SK-N-SH (cell line): ENCODE measurements at regions not wholly inside any gene's neighbourhood (a gene's known extent, or its start where the extent isn't known, plus 50 kb on each side); places are given as distances from the start of the nearest gene placed in this dataset.

Experiments
- CTCF ChIA-PET: fragments of 300-600, 350-600 bp; formaldehyde crosslinking; extraction: SDS; loops from one replicate; lab custom pipeline; 2021; lab: Yijun Ruan, JAX
- POLR2A ChIA-PET: fragments of 350-600 bp; sonication (Branson Sonifier 250); formaldehyde crosslinking; extraction: SDS; loops from one replicate; lab custom pipeline; 2020; ENCODE audit warnings: antibody characterized with exemption, inconsistent platforms; lab: Yijun Ruan, JAX
- DNase-seq: peaks from one replicate; pipeline ENCODE4 v3.0.0; 2012
- H2AFZ ChIP-seq: fragments of 200-600 bp; sonication (generic); 2 replicates; pipeline ENCODE4 v1.8.1; 2016; ENCODE audit warnings: antibody characterized with exemption, mild to moderate bottlenecking, low read depth
- H3F3A ChIP-seq: fragments of 200-600 bp; sonication (generic); replicated peaks from 2 replicates; pipeline ENCODE3; 2016; ENCODE audit warnings: antibody characterized with exemption, mild to moderate bottlenecking; ENCODE audit not compliant: insufficient read depth
- H3K27ac ChIP-seq, 2 experiments: fragments of 200-500 bp in 1 of 2; fragments of 200-600 bp in 1 of 2; sonication (Bioruptor generic) in 1 of 2; sonication (generic), shearing (Covaris generic) in 1 of 2; 2 replicates each; pipeline versions ENCODE4 v1.5.1 to v1.6.1; 2014 to 2016; ENCODE audit warnings: low read depth in 2 of 2, inconsistent platforms in 1 of 2, low read length in 1 of 2, mild to moderate bottlenecking in 1 of 2, mixed read lengths in 1 of 2
- H3K27me3 ChIP-seq: fragments of 200-600 bp; sonication (generic), shearing (Covaris generic); 2 replicates; pipeline ENCODE4 v1.6.1; 2016; ENCODE audit warnings: mixed run types; ENCODE audit not compliant: insufficient read depth
- H3K36me3 ChIP-seq, 2 experiments: fragments of 200-500 bp in 1 of 2; fragments of 200-600 bp in 1 of 2; sonication (Bioruptor generic) in 1 of 2; sonication (generic) in 1 of 2; replicated peaks in 1 of 2; 2 replicates each; pipeline versions ENCODE3 to v1.5.1; 2014 to 2016; ENCODE audit warnings: low read length in 1 of 2, mild to moderate bottlenecking in 1 of 2; ENCODE audit not compliant: insufficient read depth in 2 of 2, control insufficient read depth in 1 of 2
- H3K4me1 ChIP-seq, 2 experiments: fragments of 200-500 bp in 1 of 2; fragments of 200-600 bp in 1 of 2; sonication (Bioruptor generic) in 1 of 2; sonication (generic), shearing (Covaris generic) in 1 of 2; 2 replicates each; pipeline versions ENCODE4 v1.5.1 to v1.6.1; 2014 to 2016; ENCODE audit warnings: low read depth in 1 of 2, low read length in 1 of 2, mixed run types in 1 of 2; ENCODE audit not compliant: insufficient read depth in 2 of 2, control insufficient read depth in 1 of 2
- H3K4me2 ChIP-seq: fragments of 200-600 bp; sonication (generic), shearing (Covaris generic); 2 replicates; pipeline ENCODE4 v1.6.1; 2017; ENCODE audit warnings: mixed run types
- H3K4me3 ChIP-seq, 2 experiments: fragments of 200-500 bp in 1 of 2; fragments of 200-600 bp in 1 of 2; sonication (Bioruptor generic) in 1 of 2; sonication (generic), shearing (Covaris generic) in 1 of 2; 2 replicates each; pipeline versions ENCODE4 v1.5.1 to v1.8.1; 2014 to 2016; ENCODE audit warnings: low read depth in 2 of 2, inconsistent platforms in 1 of 2, low read length in 1 of 2, mild to moderate bottlenecking in 1 of 2, mixed read lengths in 1 of 2, moderate library complexity in 1 of 2
- H3K79me2 ChIP-seq: fragments of 200-600 bp; sonication (generic); 2 replicates; pipeline ENCODE4 v1.8.1; 2017; ENCODE audit warnings: mild to moderate bottlenecking; ENCODE audit not compliant: insufficient read depth
- H3K9ac ChIP-seq: fragments of 200-600 bp; sonication (generic); 2 replicates; pipeline ENCODE4 v1.6.1; 2017; ENCODE audit warnings: mixed run types
- H3K9me2 ChIP-seq: fragments of 200-600 bp; sonication (generic); 2 replicates; pipeline ENCODE4 v1.6.1; 2017; ENCODE audit warnings: mixed run types
- H3K9me3 ChIP-seq: fragments of 200-600 bp; sonication (generic); 2 replicates; pipeline ENCODE4 v1.6.1; 2017; ENCODE audit warnings: mixed run types, mild to moderate bottlenecking, moderate library complexity
- H4K20me1 ChIP-seq: fragments of 200-600 bp; sonication (generic); 2 replicates; pipeline ENCODE4 v1.6.1; 2017; ENCODE audit warnings: mild to moderate bottlenecking, mixed run types; ENCODE audit not compliant: insufficient read depth
- CHD2 ChIP-seq: fragments of 150-350 bp; IDR thresholded peaks from 2 replicates; pipeline ENCODE4 v1.6.1; 2018; ENCODE audit warnings: low read length; ENCODE audit not compliant: partially characterized antibody
- ELF1 ChIP-seq: IDR thresholded peaks from 2 replicates; pipeline ENCODE4 v1.4.0; 2012
- EP300 ChIP-seq, 2 experiments: IDR thresholded peaks; 2 replicates each; pipeline versions ENCODE4 v1.4.0 to v1.6.1; 2012; ENCODE audit warnings: borderline replicate concordance in 1 of 2, low read depth in 1 of 2, low read length in 1 of 2
- EZH2phosphoT487 ChIP-seq: fragments of 200-600 bp; sonication (generic); IDR thresholded peaks from 2 replicates; pipeline ENCODE4 v1.6.1; 2017; ENCODE audit warnings: low read depth, mixed run types, mild to moderate bottlenecking, antibody characterized with exemption, moderate library complexity, borderline replicate concordance
- FOSL2 ChIP-seq: IDR thresholded peaks from 2 replicates; pipeline ENCODE4 v1.4.0; 2012; ENCODE audit warnings: low read depth, mild to moderate bottlenecking, moderate library complexity, borderline replicate concordance
- FOXJ3 ChIP-seq: sonication (generic); formaldehyde crosslinking; IDR thresholded peaks from 2 replicates; pipeline ENCODE4 v1.5.1; 2020; ENCODE audit warnings: mild to moderate bottlenecking, missing genetic modification reagents
- FOXM1 ChIP-seq: IDR thresholded peaks from 2 replicates; pipeline ENCODE4 v1.4.0; 2012; ENCODE audit warnings: low read depth, mild to moderate bottlenecking
- GATA2 ChIP-seq: sonication (generic); formaldehyde crosslinking; IDR thresholded peaks from 2 replicates; pipeline ENCODE4 v1.5.0; 2020; ENCODE audit warnings: mild to moderate bottlenecking, missing genetic modification reagents
- JUND ChIP-seq: IDR thresholded peaks from 2 replicates; pipeline ENCODE4 v1.4.0; 2012
- MAX ChIP-seq: IDR thresholded peaks from 2 replicates; pipeline ENCODE4 v1.4.0; 2012; ENCODE audit warnings: low read depth
- MXI1 ChIP-seq: IDR thresholded peaks from 2 replicates; pipeline ENCODE4 v1.6.1; 2012; ENCODE audit warnings: mild to moderate bottlenecking, low read depth, low read length, improper control_type of control experiment
- NRF1 ChIP-seq: IDR thresholded peaks from 2 replicates; pipeline ENCODE4 v1.6.1; 2012; ENCODE audit warnings: low read depth, mild to moderate bottlenecking, low read length
- POLR2AphosphoS5 ChIP-seq: IDR thresholded peaks from 2 replicates; pipeline ENCODE4 v1.6.1; 2012; ENCODE audit warnings: low read depth, low read length
- RCOR1 ChIP-seq: fragments of 150-350 bp; IDR thresholded peaks from 2 replicates; pipeline ENCODE4 v1.6.1; 2017; ENCODE audit warnings: antibody characterized with exemption, low read length
- RFX5 ChIP-seq: IDR thresholded peaks from 2 replicates; pipeline ENCODE4 v1.6.1; 2012; ENCODE audit warnings: mild to moderate bottlenecking, improper control_type of control experiment, low read length
- RXRA ChIP-seq: IDR thresholded peaks from 2 replicates; pipeline ENCODE4 v1.4.0; 2012; ENCODE audit warnings: low read depth, mild to moderate bottlenecking, borderline replicate concordance
- SMC3 ChIP-seq: IDR thresholded peaks from 2 replicates; pipeline ENCODE4 v1.6.1; 2012; ENCODE audit warnings: low read depth, low read length, improper control_type of control experiment
- YY1 ChIP-seq: IDR thresholded peaks from 2 replicates; pipeline ENCODE4 v1.4.0; 2012; ENCODE audit warnings: low read depth, mild to moderate bottlenecking
- ZBTB33 ChIP-seq: IDR thresholded peaks from 2 replicates; pipeline ENCODE4 v1.4.0; 2012; ENCODE audit warnings: low read depth, borderline replicate concordance
- WGBS: methylation state at CpG from one replicate; pipeline ENCODE4 v1.1.6; 2017; ENCODE audit warnings: low lambda C conversion rate; 5-methylcytosine and 5-hydroxymethylcytosine counted together
- TF ChIP-seq, protein P1 (sequence below): fragments of 200-600 bp; sonication (generic); IDR thresholded peaks from 2 replicates; pipeline ENCODE4 v1.6.1; 2017; ENCODE audit warnings: antibody characterized with exemption, mild to moderate bottlenecking, moderate library complexity
- TF ChIP-seq, protein P2 (sequence below): fragments of 150-350 bp; IDR thresholded peaks from 2 replicates; pipeline ENCODE4 v1.6.1; 2017; ENCODE audit warnings: antibody characterized with exemption, low read length, low read depth, borderline replicate concordance
- TF ChIP-seq, protein P3 (sequence below): fragments of 150-350 bp; IDR thresholded peaks from 2 replicates; pipeline ENCODE4 v1.6.1; 2016; ENCODE audit warnings: mild to moderate bottlenecking, low read depth, low read length

GRCh38 chr9:118162716-118163115 lies 458.5 kb downstream of the TLR4 start (continued):
- TF ChIP-seq JUND (no peak), FOSL2 (no peak), EP300 (IDR thresholded peaks at IDR 0.05; ENCODE audit: borderline replicate concordance in 1 of 2, low read depth in 1 of 2, low read length in 1 of 2) (no peak)
- TF ChIP-seq, protein P1, sequence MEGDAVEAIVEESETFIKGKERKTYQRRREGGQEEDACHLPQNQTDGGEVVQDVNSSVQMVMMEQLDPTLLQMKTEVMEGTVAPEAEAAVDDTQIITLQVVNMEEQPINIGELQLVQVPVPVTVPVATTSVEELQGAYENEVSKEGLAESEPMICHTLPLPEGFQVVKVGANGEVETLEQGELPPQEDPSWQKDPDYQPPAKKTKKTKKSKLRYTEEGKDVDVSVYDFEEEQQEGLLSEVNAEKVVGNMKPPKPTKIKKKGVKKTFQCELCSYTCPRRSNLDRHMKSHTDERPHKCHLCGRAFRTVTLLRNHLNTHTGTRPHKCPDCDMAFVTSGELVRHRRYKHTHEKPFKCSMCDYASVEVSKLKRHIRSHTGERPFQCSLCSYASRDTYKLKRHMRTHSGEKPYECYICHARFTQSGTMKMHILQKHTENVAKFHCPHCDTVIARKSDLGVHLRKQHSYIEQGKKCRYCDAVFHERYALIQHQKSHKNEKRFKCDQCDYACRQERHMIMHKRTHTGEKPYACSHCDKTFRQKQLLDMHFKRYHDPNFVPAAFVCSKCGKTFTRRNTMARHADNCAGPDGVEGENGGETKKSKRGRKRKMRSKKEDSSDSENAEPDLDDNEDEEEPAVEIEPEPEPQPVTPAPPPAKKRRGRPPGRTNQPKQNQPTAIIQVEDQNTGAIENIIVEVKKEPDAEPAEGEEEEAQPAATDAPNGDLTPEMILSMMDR, result no peak
- TF ChIP-seq, all 33 proteins: peak for 0

GRCh38 chr9:118163751-118164150 lies 459.5 kb downstream of the TLR4 start:
- no peak for TF ChIP-seq JUND
- no peak for TF ChIP-seq ELF1
- TF ChIP-seq EP300 (IDR thresholded peaks at IDR 0.05; ENCODE audit: borderline replicate concordance in 1 of 2, low read depth in 1 of 2, low read length in 1 of 2), result no peak
- TF ChIP-seq MXI1, result no peak
- no peak for TF ChIP-seq GATA2 (CRISPR knock-in tag)
- TF ChIP-seq, protein P2, sequence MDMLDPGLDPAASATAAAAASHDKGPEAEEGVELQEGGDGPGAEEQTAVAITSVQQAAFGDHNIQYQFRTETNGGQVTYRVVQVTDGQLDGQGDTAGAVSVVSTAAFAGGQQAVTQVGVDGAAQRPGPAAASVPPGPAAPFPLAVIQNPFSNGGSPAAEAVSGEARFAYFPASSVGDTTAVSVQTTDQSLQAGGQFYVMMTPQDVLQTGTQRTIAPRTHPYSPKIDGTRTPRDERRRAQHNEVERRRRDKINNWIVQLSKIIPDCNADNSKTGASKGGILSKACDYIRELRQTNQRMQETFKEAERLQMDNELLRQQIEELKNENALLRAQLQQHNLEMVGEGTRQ, result no peak
- TF ChIP-seq ZBTB33, result no peak
- no peak for TF ChIP-seq RCOR1
- no peak for TF ChIP-seq FOXM1
- TF ChIP-seq FOXJ3, result no peak
- TF ChIP-seq RFX5, result no peak
- TF ChIP-seq YY1, result no peak
- no peak for TF ChIP-seq CHD2
- no peak for TF ChIP-seq RXRA
- TF ChIP-seq, protein P3, sequence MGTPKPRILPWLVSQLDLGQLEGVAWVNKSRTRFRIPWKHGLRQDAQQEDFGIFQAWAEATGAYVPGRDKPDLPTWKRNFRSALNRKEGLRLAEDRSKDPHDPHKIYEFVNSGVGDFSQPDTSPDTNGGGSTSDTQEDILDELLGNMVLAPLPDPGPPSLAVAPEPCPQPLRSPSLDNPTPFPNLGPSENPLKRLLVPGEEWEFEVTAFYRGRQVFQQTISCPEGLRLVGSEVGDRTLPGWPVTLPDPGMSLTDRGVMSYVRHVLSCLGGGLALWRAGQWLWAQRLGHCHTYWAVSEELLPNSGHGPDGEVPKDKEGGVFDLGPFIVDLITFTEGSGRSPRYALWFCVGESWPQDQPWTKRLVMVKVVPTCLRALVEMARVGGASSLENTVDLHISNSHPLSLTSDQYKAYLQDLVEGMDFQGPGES, result no peak
- TF ChIP-seq POLR2AphosphoS5, result no peak
- no peak for TF ChIP-seq SMC3
- TF ChIP-seq MAX, result no peak
- no peak for TF ChIP-seq NRF1
- TF ChIP-seq EZH2phosphoT487, result no peak
- TF ChIP-seq, all 33 proteins: peak for 0
- POLR2A ChIA-PET, result no interaction called here
- 24% methylated on average over 2 of the region's 2 CpGs for WGBS

More at GRCh38 chr9:118163751-118164150, 459.5 kb downstream of the TLR4 start:
- H3K27ac ChIP-seq, result no peak overlapping the region
- H2AFZ ChIP-seq, result no peak overlapping the region
- no peak for DNase-seq
- no peaks in the 10 kb centered on the region for H3K79me2 ChIP-seq
- no peaks in the 10 kb centered on the region for H3K9me3 ChIP-seq
- H3K27me3 ChIP-seq, result no peaks in the 10 kb centered on the region
- no peaks in the 10 kb centered on the region for H3K9me2 ChIP-seq
- H3K9ac ChIP-seq, result no peak overlapping the region
- H3K4me3 ChIP-seq, result no peak overlapping the region
- no peaks in the 10 kb centered on the region for H3K4me1 ChIP-seq
- no peaks in the 10 kb centered on the region for H3K36me3 ChIP-seq
- no peak overlapping the region for H3K4me2 ChIP-seq
- CTCF ChIA-PET, result no interaction called here
- no peaks in the 10 kb centered on the region for H4K20me1 ChIP-seq
- no peaks in the 10 kb centered on the region for H3F3A ChIP-seq
